Panc1 (cell line): ENCODE measurements at regions not wholly inside any gene's neighbourhood (a gene's known extent, or its start where the extent isn't known, plus 50 kb on each side); places are given as distances from the start of the nearest gene placed in this dataset.

ENCODE experiments used
- POLR2AphosphoS5 ChIP-seq: IDR thresholded peaks from 2 replicates; pipeline ENCODE4 v1.6.1; 2012; ENCODE audit warnings: mild to moderate bottlenecking, low read depth, low read length, moderate library complexity
- SIN3A ChIP-seq: IDR thresholded peaks from 2 replicates; pipeline ENCODE4 v1.6.1; 2012; ENCODE audit warnings: low read depth, mild to moderate bottlenecking, low read length, moderate library complexity, borderline replicate concordance; ENCODE audit not compliant: insufficient read depth
- TCF7L2 ChIP-seq: IDR thresholded peaks from 2 replicates; pipeline ENCODE4 v1.6.1; 2011; ENCODE audit warnings: mild to moderate bottlenecking, low read depth, low read length, inconsistent platforms
- TF ChIP-seq, protein P1 (sequence below): fragments of 450-650 bp; IDR thresholded peaks from 2 replicates; pipeline ENCODE4 v1.5.1; 2017; ENCODE audit warnings: mild to moderate bottlenecking
- TF ChIP-seq, protein P2 (sequence below), 2 experiments: IDR thresholded peaks; 2 replicates each; pipeline ENCODE4 v1.6.1; 2011 to 2012; ENCODE audit warnings: low read depth in 2 of 2, control low read depth in 1 of 2, low read length in 1 of 2, mild to moderate bottlenecking in 1 of 2, moderate library complexity in 1 of 2; ENCODE audit not compliant: insufficient read depth in 1 of 2

DNA sequence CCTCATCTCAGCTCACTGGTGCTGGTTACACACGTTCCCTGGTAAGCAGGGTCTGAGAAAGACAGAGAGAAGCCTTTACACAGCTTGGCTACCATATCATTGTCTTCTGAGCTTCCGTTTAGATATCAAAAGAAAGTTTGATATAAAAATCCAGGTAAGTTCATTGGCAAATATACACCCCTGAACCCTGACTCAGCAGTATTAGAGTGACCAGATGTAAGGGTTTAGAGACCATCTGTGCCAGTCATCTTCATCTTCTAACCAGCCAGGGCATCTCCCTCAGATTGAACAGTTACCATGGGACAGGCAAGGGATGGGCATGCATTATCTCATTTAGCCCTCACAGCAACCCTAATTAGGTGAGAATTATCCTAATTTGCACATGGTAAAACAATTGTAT, 232.1 kb downstream of the MED10 start:
- TF ChIP-seq, protein P1, sequence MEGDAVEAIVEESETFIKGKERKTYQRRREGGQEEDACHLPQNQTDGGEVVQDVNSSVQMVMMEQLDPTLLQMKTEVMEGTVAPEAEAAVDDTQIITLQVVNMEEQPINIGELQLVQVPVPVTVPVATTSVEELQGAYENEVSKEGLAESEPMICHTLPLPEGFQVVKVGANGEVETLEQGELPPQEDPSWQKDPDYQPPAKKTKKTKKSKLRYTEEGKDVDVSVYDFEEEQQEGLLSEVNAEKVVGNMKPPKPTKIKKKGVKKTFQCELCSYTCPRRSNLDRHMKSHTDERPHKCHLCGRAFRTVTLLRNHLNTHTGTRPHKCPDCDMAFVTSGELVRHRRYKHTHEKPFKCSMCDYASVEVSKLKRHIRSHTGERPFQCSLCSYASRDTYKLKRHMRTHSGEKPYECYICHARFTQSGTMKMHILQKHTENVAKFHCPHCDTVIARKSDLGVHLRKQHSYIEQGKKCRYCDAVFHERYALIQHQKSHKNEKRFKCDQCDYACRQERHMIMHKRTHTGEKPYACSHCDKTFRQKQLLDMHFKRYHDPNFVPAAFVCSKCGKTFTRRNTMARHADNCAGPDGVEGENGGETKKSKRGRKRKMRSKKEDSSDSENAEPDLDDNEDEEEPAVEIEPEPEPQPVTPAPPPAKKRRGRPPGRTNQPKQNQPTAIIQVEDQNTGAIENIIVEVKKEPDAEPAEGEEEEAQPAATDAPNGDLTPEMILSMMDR = no peak
- TF ChIP-seq POLR2AphosphoS5 (no peak), TCF7L2 (no peak), SIN3A (no peak)
- TF ChIP-seq, protein P2, sequence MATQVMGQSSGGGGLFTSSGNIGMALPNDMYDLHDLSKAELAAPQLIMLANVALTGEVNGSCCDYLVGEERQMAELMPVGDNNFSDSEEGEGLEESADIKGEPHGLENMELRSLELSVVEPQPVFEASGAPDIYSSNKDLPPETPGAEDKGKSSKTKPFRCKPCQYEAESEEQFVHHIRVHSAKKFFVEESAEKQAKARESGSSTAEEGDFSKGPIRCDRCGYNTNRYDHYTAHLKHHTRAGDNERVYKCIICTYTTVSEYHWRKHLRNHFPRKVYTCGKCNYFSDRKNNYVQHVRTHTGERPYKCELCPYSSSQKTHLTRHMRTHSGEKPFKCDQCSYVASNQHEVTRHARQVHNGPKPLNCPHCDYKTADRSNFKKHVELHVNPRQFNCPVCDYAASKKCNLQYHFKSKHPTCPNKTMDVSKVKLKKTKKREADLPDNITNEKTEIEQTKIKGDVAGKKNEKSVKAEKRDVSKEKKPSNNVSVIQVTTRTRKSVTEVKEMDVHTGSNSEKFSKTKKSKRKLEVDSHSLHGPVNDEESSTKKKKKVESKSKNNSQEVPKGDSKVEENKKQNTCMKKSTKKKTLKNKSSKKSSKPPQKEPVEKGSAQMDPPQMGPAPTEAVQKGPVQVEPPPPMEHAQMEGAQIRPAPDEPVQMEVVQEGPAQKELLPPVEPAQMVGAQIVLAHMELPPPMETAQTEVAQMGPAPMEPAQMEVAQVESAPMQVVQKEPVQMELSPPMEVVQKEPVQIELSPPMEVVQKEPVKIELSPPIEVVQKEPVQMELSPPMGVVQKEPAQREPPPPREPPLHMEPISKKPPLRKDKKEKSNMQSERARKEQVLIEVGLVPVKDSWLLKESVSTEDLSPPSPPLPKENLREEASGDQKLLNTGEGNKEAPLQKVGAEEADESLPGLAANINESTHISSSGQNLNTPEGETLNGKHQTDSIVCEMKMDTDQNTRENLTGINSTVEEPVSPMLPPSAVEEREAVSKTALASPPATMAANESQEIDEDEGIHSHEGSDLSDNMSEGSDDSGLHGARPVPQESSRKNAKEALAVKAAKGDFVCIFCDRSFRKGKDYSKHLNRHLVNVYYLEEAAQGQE (IDR thresholded peaks at IDR 0.05; ENCODE audit: insufficient read depth in 1 of 2, low read depth in 2 of 2, low read length in 1 of 2) = no peak
